ENCODE measurements at regions not wholly inside any gene's neighbourhood (a gene's known extent, or its start where the extent isn't known, plus 50 kb on each side); places are given as distances from the start of the nearest gene placed in this dataset.

- peaks cover 7 to 14% (median 10%) of the 10 kb centered on the region in 4 donors for H3K9me3 ChIP-seq (ENCODE audit: control insufficient read depth in 4 of 4, low read length in 3 of 4)
- no peak for TF ChIP-seq TAF1 (conservative IDR thresholded peaks at IDR 0.05)
- no peak for TF ChIP-seq GABPA (IDR thresholded peaks at IDR 0.05 in 1 of 2, conservative IDR thresholded peaks at IDR 0.05 in 1 of 2)
- TF ChIP-seq RAD21 (IDR thresholded peaks at IDR 0.05): no peak
- TF ChIP-seq SP1 (IDR thresholded peaks at IDR 0.05): no peak
- no peak overlapping the region for H3K9ac ChIP-seq (ENCODE audit: low read depth in 1 of 2, low read length in 2 of 2)
- DNase-seq (ENCODE audit: low spot score): no peak
- no peaks in the 10 kb centered on the region for H3K27me3 ChIP-seq (ENCODE audit: control insufficient read depth in 4 of 4, insufficient read depth in 4 of 4, low read length in 3 of 4)
- H3K36me3 ChIP-seq (ENCODE audit: control insufficient read depth in 4 of 4, insufficient read depth in 3 of 4, low read depth in 1 of 4, low read length in 3 of 4): no peaks in the 10 kb centered on the region
- no peak overlapping the region for H3K27ac ChIP-seq (ENCODE audit: low read depth in 1 of 2, low read length in 2 of 2)
- no peak overlapping the region for H3K4me3 ChIP-seq (ENCODE audit: low read depth in 1 of 3, low read length in 3 of 3)
- H3K4me1 ChIP-seq (ENCODE audit: control insufficient read depth in 4 of 4, insufficient read depth in 4 of 4, low read length in 3 of 4): no peaks in the 10 kb centered on the region
- WGBS: 69% methylated on average over 3 of the region's 3 CpGs
Measured at GRCh38 chr15:60057554-60057953, 53.4 kb downstream of the FOXB1 start.

- Histone ChIP-seq H3K27me3 (ENCODE audit: control insufficient read depth in 4 of 4, insufficient read depth in 4 of 4, low read length in 3 of 4) (no peaks in the 10 kb centered on the region), H3K9me3 (ENCODE audit: control insufficient read depth in 4 of 4, low read length in 3 of 4) (peaks cover 8 to 20% (median 10%) of the 10 kb centered on the region in 4 donors), H3K36me3 (ENCODE audit: control insufficient read depth in 4 of 4, insufficient read depth in 3 of 4, low read depth in 1 of 4, low read length in 3 of 4) (no peaks in the 10 kb centered on the region), H3K27ac (ENCODE audit: low read depth in 1 of 2, low read length in 2 of 2) (no peak overlapping the region), H3K4me3 (ENCODE audit: low read depth in 1 of 3, low read length in 3 of 3) (no peak overlapping the region), H3K4me1 (ENCODE audit: control insufficient read depth in 4 of 4, insufficient read depth in 4 of 4, low read length in 3 of 4) (no peaks in the 10 kb centered on the region), H3K9ac (ENCODE audit: low read depth in 1 of 2, low read length in 2 of 2) (no peak overlapping the region)
- DNase-seq (ENCODE audit: low spot score): no peak
- TF ChIP-seq REST (IDR thresholded peaks at IDR 0.05) (no peak), JUND (IDR thresholded peaks at IDR 0.05) (no peak), SP1 (IDR thresholded peaks at IDR 0.05) (no peak), MAX (IDR thresholded peaks at IDR 0.05) (no peak), RAD21 (IDR thresholded peaks at IDR 0.05) (no peak)
- WGBS: 92% methylated on average over 1 of the region's 1 CpG
Measured at GRCh38 chr15:60059186-60059585, 55.1 kb downstream of the FOXB1 start.

DNA sequence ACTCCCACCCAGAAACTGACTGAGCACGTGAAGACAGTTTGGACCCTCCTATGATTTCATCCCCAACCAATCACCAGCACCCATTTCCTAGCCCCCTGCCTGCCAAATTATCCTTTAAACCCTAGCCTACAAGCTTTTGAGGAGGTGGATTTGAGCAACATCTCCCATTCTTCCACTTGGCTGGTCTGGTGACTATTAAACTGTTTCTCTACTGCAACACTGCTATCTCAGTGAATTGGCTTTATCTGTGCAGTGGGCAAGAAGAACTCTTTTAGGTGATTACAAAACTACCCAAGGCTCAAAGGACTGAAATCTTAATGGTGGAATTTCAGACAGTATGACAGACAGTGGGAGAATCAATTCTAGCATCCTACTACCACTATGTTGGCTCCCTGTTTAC is 57.6 kb downstream of the FOXB1 start:
- 89% methylated on average over 1 of the region's 1 CpG for WGBS
- Histone ChIP-seq H3K9me3 (ENCODE audit: control insufficient read depth in 4 of 4, low read length in 3 of 4) (peaks cover 8 to 20% (median 10%) of the 10 kb centered on the region in 4 donors), H3K27me3 (ENCODE audit: control insufficient read depth in 4 of 4, insufficient read depth in 4 of 4, low read length in 3 of 4) (no peaks in the 10 kb centered on the region), H3K27ac (ENCODE audit: low read depth in 1 of 2, low read length in 2 of 2) (no peak overlapping the region), H3K36me3 (ENCODE audit: control insufficient read depth in 4 of 4, insufficient read depth in 3 of 4, low read depth in 1 of 4, low read length in 3 of 4) (no peaks in the 10 kb centered on the region), H3K4me3 (ENCODE audit: low read depth in 1 of 3, low read length in 3 of 3) (no peak overlapping the region), H3K9ac (ENCODE audit: low read depth in 1 of 2, low read length in 2 of 2) (no peak overlapping the region), H3K4me1 (ENCODE audit: control insufficient read depth in 4 of 4, insufficient read depth in 4 of 4, low read length in 3 of 4) (no peaks in the 10 kb centered on the region)
- TF ChIP-seq GABPA (IDR thresholded peaks at IDR 0.05 in 1 of 2, conservative IDR thresholded peaks at IDR 0.05 in 1 of 2) (no peak), JUND (IDR thresholded peaks at IDR 0.05) (no peak), RAD21 (IDR thresholded peaks at IDR 0.05) (no peak), MAX (IDR thresholded peaks at IDR 0.05) (no peak), HNF4A (conservative IDR thresholded peaks at IDR 0.05) (no peak), HNF4G (IDR thresholded peaks at IDR 0.05) (no peak), FOXA1 (IDR thresholded peaks at IDR 0.05) (no peak), YY1 (IDR thresholded peaks at IDR 0.05) (no peak), REST (IDR thresholded peaks at IDR 0.05) (no peak), SP1 (IDR thresholded peaks at IDR 0.05) (no peak), ZBTB33 (IDR thresholded peaks at IDR 0.05) (no peak), FOXA2 (IDR thresholded peaks at IDR 0.05) (no peak), EGR1 (IDR thresholded peaks at IDR 0.05; ENCODE audit: low read depth in 2 of 2) (no peak)
- TF ChIP-seq, protein P1, sequence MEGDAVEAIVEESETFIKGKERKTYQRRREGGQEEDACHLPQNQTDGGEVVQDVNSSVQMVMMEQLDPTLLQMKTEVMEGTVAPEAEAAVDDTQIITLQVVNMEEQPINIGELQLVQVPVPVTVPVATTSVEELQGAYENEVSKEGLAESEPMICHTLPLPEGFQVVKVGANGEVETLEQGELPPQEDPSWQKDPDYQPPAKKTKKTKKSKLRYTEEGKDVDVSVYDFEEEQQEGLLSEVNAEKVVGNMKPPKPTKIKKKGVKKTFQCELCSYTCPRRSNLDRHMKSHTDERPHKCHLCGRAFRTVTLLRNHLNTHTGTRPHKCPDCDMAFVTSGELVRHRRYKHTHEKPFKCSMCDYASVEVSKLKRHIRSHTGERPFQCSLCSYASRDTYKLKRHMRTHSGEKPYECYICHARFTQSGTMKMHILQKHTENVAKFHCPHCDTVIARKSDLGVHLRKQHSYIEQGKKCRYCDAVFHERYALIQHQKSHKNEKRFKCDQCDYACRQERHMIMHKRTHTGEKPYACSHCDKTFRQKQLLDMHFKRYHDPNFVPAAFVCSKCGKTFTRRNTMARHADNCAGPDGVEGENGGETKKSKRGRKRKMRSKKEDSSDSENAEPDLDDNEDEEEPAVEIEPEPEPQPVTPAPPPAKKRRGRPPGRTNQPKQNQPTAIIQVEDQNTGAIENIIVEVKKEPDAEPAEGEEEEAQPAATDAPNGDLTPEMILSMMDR (IDR thresholded peaks at IDR 0.05; ENCODE audit: low read depth, low read length, missing input control): no peak
- no peak for DNase-seq (ENCODE audit: low spot score)
